IMR-90 (cell line): ENCODE measurements at regions not wholly inside any gene's neighbourhood (a gene's known extent, or its start where the extent isn't known, plus 50 kb on each side); places are given as distances from the start of the nearest gene placed in this dataset.

Experiments
- ATAC-seq: fragments of 200-7000 bp; cut with Tn5 transposase; 2 replicates; pipeline ENCODE4 v1.9.1; 2020; ENCODE audit warnings: low read depth, mild to moderate bottlenecking, moderate library complexity
- BruUV-seq: library from RNA; stranded (reverse); fragments of 400-500 nt; replicated peaks from 2 replicates; lab custom pipeline; 2021; lab: Mats Ljungman, UMichigan
- CTCF ChIA-PET: fragments of 300-600 bp; formaldehyde crosslinking; extraction: SDS; loops from one replicate; lab custom pipeline; 2021; ENCODE audit warnings: antibody characterized with exemption; lab: Yijun Ruan, JAX
- POLR2A ChIA-PET: fragments of 300-600 bp; sonication (Branson Sonifier 250); formaldehyde crosslinking; loops from one replicate; lab custom pipeline; 2022; ENCODE audit warnings: antibody characterized with exemption; ENCODE audit not compliant: unreplicated experiment; lab: Charles Lee
- DNase-seq: peaks from one replicate; pipeline ENCODE4 v3.0.0; 2013
- H2AFZ ChIP-seq: replicated peaks from 2 replicates; pipeline ENCODE3; 2013; ENCODE audit warnings: low read length, mild to moderate bottlenecking; ENCODE audit not compliant: poor library complexity
- H2AK5ac ChIP-seq: 2 replicates; pipeline ENCODE4 v1.6.1; 2013; ENCODE audit warnings: low read depth, low read length, inconsistent platforms
- H2AK9ac ChIP-seq: replicated peaks from 2 replicates; pipeline ENCODE3; 2013; ENCODE audit warnings: mild to moderate bottlenecking, low read depth, low read length, moderate library complexity; ENCODE audit not compliant: poor library complexity
- H2BK120ac ChIP-seq: 2 replicates; pipeline ENCODE4 v1.6.1; 2013; ENCODE audit warnings: low read depth, low read length, inconsistent platforms
- H2BK15ac ChIP-seq: 3 replicates; pipeline ENCODE4 v1.6.1; 2013; ENCODE audit warnings: low read depth, low read length, inconsistent platforms
- H2BK20ac ChIP-seq: 2 replicates; pipeline ENCODE4 v1.6.1; 2013; ENCODE audit warnings: low read depth, mild to moderate bottlenecking, inconsistent platforms, low read length, moderate library complexity
- H2BK5ac ChIP-seq: 2 replicates; pipeline ENCODE4 v1.6.1; 2013; ENCODE audit warnings: mild to moderate bottlenecking, low read depth, low read length, inconsistent platforms; ENCODE audit not compliant: poor library complexity, severe bottlenecking
- H3K14ac ChIP-seq: replicated peaks from 2 replicates; pipeline ENCODE4 v1.6.1; 2013; ENCODE audit warnings: low read depth, low read length, inconsistent platforms
- H3K18ac ChIP-seq: 2 replicates; pipeline ENCODE4 v1.6.1; 2013; ENCODE audit warnings: low read depth, low read length, control low read depth
- H3K23ac ChIP-seq: 2 replicates; pipeline ENCODE4 v1.6.1; 2013; ENCODE audit warnings: low read depth, low read length, inconsistent platforms
- H3K27ac ChIP-seq: 2 replicates; pipeline ENCODE4 v1.5.1; 2013; ENCODE audit warnings: mild to moderate bottlenecking, control low read depth, low read length; ENCODE audit not compliant: insufficient read depth
- H3K27me3 ChIP-seq: 2 replicates; pipeline ENCODE4 v1.6.1; 2013; ENCODE audit warnings: low read length; ENCODE audit not compliant: control insufficient read depth, insufficient read depth
- H3K36me3 ChIP-seq: 2 replicates; pipeline ENCODE4 v1.6.1; 2013; ENCODE audit warnings: low read length, mixed read lengths; ENCODE audit not compliant: control insufficient read depth, insufficient read depth
- H3K4ac ChIP-seq: 2 replicates; pipeline ENCODE4 v1.6.1; 2013; ENCODE audit warnings: low read depth, low read length, inconsistent platforms
- H3K4me1 ChIP-seq: 2 replicates; pipeline ENCODE4 v1.6.1; 2013; ENCODE audit warnings: low read length, mixed read lengths; ENCODE audit not compliant: control insufficient read depth, insufficient read depth
- H3K4me2 ChIP-seq: 2 replicates; pipeline ENCODE4 v1.6.1; 2013; ENCODE audit warnings: low read depth, mild to moderate bottlenecking, control low read depth, low read length, moderate library complexity
- H3K4me3 ChIP-seq: 2 replicates; pipeline ENCODE4 v1.5.1; 2013; ENCODE audit warnings: low read depth, mild to moderate bottlenecking, control low read depth, low read length, moderate library complexity; ENCODE audit not compliant: insufficient read depth
- H3K56ac ChIP-seq: 2 replicates; pipeline ENCODE4 v1.6.1; 2013; ENCODE audit warnings: low read length, inconsistent platforms; ENCODE audit not compliant: insufficient read depth; ENCODE audit errors: extremely low read depth
- H3K79me1 ChIP-seq, 2 experiments: 2 replicates each; pipeline ENCODE4 v1.6.1; 2013; ENCODE audit warnings: low read length in 2 of 2, inconsistent platforms in 1 of 2, low read depth in 1 of 2
- H3K9ac ChIP-seq: 2 replicates; pipeline ENCODE4 v1.6.1; 2013; ENCODE audit warnings: low read depth, low read length, control low read depth
- H3K9me1 ChIP-seq: 2 replicates; pipeline ENCODE4 v1.6.1; 2013; ENCODE audit warnings: low read length, inconsistent platforms; ENCODE audit not compliant: insufficient read depth
- H3K9me3 ChIP-seq: 2 replicates; pipeline ENCODE4 v1.6.1; 2013; ENCODE audit warnings: low read length; ENCODE audit not compliant: control insufficient read depth, insufficient read depth
- H4K20me1 ChIP-seq: 2 replicates; pipeline ENCODE4 v1.6.1; 2013; ENCODE audit warnings: low read length, inconsistent platforms; ENCODE audit not compliant: insufficient read depth
- H4K5ac ChIP-seq: 2 replicates; pipeline ENCODE4 v1.6.1; 2013; ENCODE audit warnings: mild to moderate bottlenecking, low read depth, low read length, control low read depth
- H4K8ac ChIP-seq, 2 experiments: 2 replicates each; pipeline ENCODE4 v1.6.1; 2013; ENCODE audit warnings: low read depth in 2 of 2, low read length in 2 of 2, control low read depth in 1 of 2, inconsistent platforms in 1 of 2
- H4K91ac ChIP-seq: 2 replicates; pipeline ENCODE4 v1.6.1; 2013; ENCODE audit warnings: low read depth, low read length, inconsistent platforms; ENCODE audit not compliant: insufficient read depth
- RCOR1 ChIP-seq: IDR thresholded peaks from 2 replicates; pipeline ENCODE4 v1.6.1; 2012; ENCODE audit warnings: mild to moderate bottlenecking, low read length, improper control_type of control experiment; ENCODE audit not compliant: insufficient replicate concordance
- WGBS, 2 experiments: methylation state at CpG; one replicate each; pipeline versions ENCODE4 v1.1.5 to v1.1.7; 2013; ENCODE audit warnings: missing lambda C conversion rate in 2 of 2; ENCODE audit not compliant: insufficient read length in 1 of 2; ENCODE audit errors: extremely low coverage in 2 of 2; 5-methylcytosine and 5-hydroxymethylcytosine counted together
- dilution Hi-C: fragments of 300-500 bp; cut with HindIII; formaldehyde crosslinking; loops from one replicate; pipeline ENCODE4 v1.14.3; 2018; ENCODE audit warnings: low sequenced_read_pairs; ENCODE audit not compliant: unreplicated experiment
- in situ Hi-C: fragments of 300-500 bp; cut with MboI; formaldehyde crosslinking; loops from 3 replicates; pipeline ENCODE4 v1.14.3; 2019; ENCODE audit warnings: low sequenced_read_pairs, inconsistent platforms, mixed read lengths
- intact Hi-C: fragments of 100-400 bp; cut with micrococcal nuclease; formaldehyde crosslinking; loops from 2 replicates; pipeline ENCODE4 v1.10.0; 2022

DNA sequence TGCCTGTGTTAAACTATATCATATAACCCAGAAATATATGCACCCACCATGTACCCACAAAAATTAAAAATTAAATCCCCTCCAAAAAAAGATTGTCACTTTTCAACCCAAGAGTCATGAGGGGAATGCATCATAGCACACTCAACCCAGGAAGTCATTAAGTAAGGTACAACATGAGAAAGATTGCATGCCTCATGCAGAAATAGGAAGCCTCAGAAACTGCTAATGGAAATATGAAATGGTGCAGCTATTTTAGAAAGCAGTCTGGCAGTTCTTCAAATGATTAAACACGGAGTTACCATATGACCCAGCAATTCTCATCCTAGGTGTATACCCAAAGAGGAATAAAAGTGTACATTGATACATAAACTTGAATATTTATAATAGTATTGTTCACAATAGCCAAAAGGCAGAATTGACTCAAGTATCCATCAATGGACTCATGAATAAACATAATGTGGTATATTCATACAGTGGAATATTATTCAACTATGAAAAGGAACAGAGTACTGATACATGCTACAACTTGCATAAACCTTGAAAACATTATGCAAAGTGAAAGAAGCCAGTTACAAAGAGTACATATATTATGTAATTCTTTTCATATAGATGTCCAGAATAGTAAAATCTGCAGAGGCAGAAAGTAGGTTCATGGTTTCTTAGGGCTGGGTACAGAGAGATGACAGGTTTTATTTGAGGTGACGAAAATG, 70.4 kb downstream of the TMEM100 start:
- in situ Hi-C loops (no loop called here), dilution Hi-C loops (no loop called here), intact Hi-C loops (no loop called here)
- Histone ChIP-seq H3K9me3 (no peaks in the 10 kb centered on the region), H3K14ac (no peak overlapping the region), H2AK9ac (no peak overlapping the region), H2AK5ac (no peak overlapping the region), H2BK20ac (no peak overlapping the region), H3K4me3 (no peak overlapping the region), H3K4me1 (no peaks in the 10 kb centered on the region), H3K4me2 (no peak overlapping the region), H3K18ac (no peak overlapping the region), H4K8ac (no peak overlapping the region), H3K9ac (no peak overlapping the region), H3K4ac (no peak overlapping the region), H2AFZ (no peak overlapping the region), H4K91ac (no peak overlapping the region), H2BK120ac (no peak overlapping the region), H3K36me3 (no peaks in the 10 kb centered on the region), H2BK5ac (no peak overlapping the region), H4K5ac (no peak overlapping the region), H4K20me1 (no peaks in the 10 kb centered on the region), H3K27ac (no peak overlapping the region), H2BK15ac (no peak overlapping the region), H3K79me1 (no peaks in the 10 kb centered on the region), H3K23ac (no peak overlapping the region), H3K27me3 (no peaks in the 10 kb centered on the region; the same call in 1 of the 2 replicates), H3K56ac (no peak overlapping the region), H3K9me1 (no peaks in the 10 kb centered on the region)
- WGBS, 2 experiments, result no CpG with 5 or more reads among the region's 2 CpGs
- no TSS peak for BruUV-seq
- ATAC-seq (no peak), DNase-seq (no peak)
- CTCF ChIA-PET, result no interaction called here
- no peak for TF ChIP-seq RCOR1
- POLR2A ChIA-PET, result no interaction called here
